ENCODE measurements at regions not wholly inside any gene's neighbourhood (a gene's known extent, or its start where the extent isn't known, plus 50 kb on each side); places are given as distances from the start of the nearest gene placed in this dataset.
"Not testable (repeated sequence)": the region's sequence is repeated elsewhere in the genome, so short reads cannot be mapped to it uniquely, and the experiment has no call there.

GRCh38 chr21:15119486-15119885 lies 54.7 kb upstream of the NRIP1 start:
- peaks cover 4% of the 10 kb centered on the region for H3K4me1 ChIP-seq (ENCODE audit: control insufficient read depth, insufficient read depth, low read length)
- no peak overlapping the region for H3K4me3 ChIP-seq (ENCODE audit: low read length)
- no peak for DNase-seq
- H3K27me3 ChIP-seq (ENCODE audit: control insufficient read depth, insufficient read depth, low read length): no peaks in the 10 kb centered on the region
- H3K9me3 ChIP-seq (ENCODE audit: control insufficient read depth, low read depth, low read length): no peaks in the 10 kb centered on the region
- H3K36me3 ChIP-seq (ENCODE audit: control insufficient read depth, insufficient read depth, low read length): no peaks in the 10 kb centered on the region
- WGBS (ENCODE audit: insufficient coverage, low lambda C conversion rate): no CpG with 5 or more reads among the region's 3 CpGs
- H3K27ac ChIP-seq (ENCODE audit: low read length): no peak overlapping the region

GRCh38 chr21:15121097-15121654 lies 56.4 kb upstream of the NRIP1 start:
- Histone ChIP-seq H3K27me3 (ENCODE audit: control insufficient read depth, insufficient read depth, low read length) (no peaks in the 10 kb centered on the region), H3K4me1 (ENCODE audit: control insufficient read depth, insufficient read depth, low read length) (peaks cover 4% of the 10 kb centered on the region), H3K9me3 (ENCODE audit: control insufficient read depth, low read depth, low read length) (no peaks in the 10 kb centered on the region), H3K36me3 (ENCODE audit: control insufficient read depth, insufficient read depth, low read length) (no peaks in the 10 kb centered on the region), H3K4me3 (ENCODE audit: low read length) (no peak overlapping the region), H3K27ac (ENCODE audit: low read length) (no peak overlapping the region)
- WGBS (ENCODE audit: insufficient coverage, low lambda C conversion rate): 73% methylated on average over 3 of the region's 5 CpGs
- no peak for DNase-seq

- Histone ChIP-seq H3K36me3 (ENCODE audit: control insufficient read depth, insufficient read depth, low read length) (no peaks in the 10 kb centered on the region), H3K4me1 (ENCODE audit: control insufficient read depth, insufficient read depth, low read length) (peaks cover 4% of the 10 kb centered on the region), H3K27ac (ENCODE audit: low read length) (no peak overlapping the region), H3K27me3 (ENCODE audit: control insufficient read depth, insufficient read depth, low read length) (no peaks in the 10 kb centered on the region), H3K9me3 (ENCODE audit: control insufficient read depth, low read depth, low read length) (no peaks in the 10 kb centered on the region), H3K4me3 (ENCODE audit: low read length) (no peak overlapping the region)
- WGBS (ENCODE audit: insufficient coverage, low lambda C conversion rate): no CpG with 5 or more reads among the region's 3 CpGs
- peak in 1 of 2 donors; percentile 42 for DNase-seq
Observed at GRCh38 chr21:15121655-15122120, 56.9 kb upstream of the NRIP1 start.

GRCh38 chr21:15122241-15122640 lies 57.4 kb upstream of the NRIP1 start:
- H3K4me1 ChIP-seq (ENCODE audit: control insufficient read depth, insufficient read depth, low read length): peaks cover 4% of the 10 kb centered on the region
- no peaks in the 10 kb centered on the region for H3K36me3 ChIP-seq (ENCODE audit: control insufficient read depth, insufficient read depth, low read length)
- no peak for DNase-seq
- no peak overlapping the region for H3K4me3 ChIP-seq (ENCODE audit: low read length)
- H3K27ac ChIP-seq (ENCODE audit: low read length): no peak overlapping the region
- H3K27me3 ChIP-seq (ENCODE audit: control insufficient read depth, insufficient read depth, low read length): no peaks in the 10 kb centered on the region
- H3K9me3 ChIP-seq (ENCODE audit: control insufficient read depth, low read depth, low read length): no peaks in the 10 kb centered on the region
- 72% methylated on average over 2 of the region's 4 CpGs for WGBS (ENCODE audit: insufficient coverage, low lambda C conversion rate)

DNA sequence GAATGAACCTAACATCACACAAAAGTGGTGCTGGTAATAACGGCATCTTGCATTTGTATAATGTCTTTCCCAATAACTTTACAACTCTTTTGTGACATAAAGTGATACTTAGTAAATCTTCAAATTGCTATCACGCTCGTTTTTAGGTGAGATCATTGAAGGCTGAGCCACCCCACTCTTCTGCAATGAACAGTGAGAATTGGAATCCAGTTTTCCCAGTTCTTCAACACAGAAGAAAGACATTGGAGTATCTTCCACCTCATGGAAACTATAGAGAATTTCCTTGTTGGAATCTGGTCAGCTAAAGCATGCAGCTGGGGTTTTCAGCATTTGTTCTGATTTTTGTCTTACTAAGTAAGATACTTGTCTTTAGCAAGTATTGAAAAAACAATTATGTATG lies 59.9 kb upstream of the NRIP1 start:
- Histone ChIP-seq H3K4me3 (ENCODE audit: low read length) (no peak overlapping the region), H3K27ac (ENCODE audit: low read length) (no peak overlapping the region), H3K4me1 (ENCODE audit: control insufficient read depth, insufficient read depth, low read length) (peaks cover 4% of the 10 kb centered on the region), H3K27me3 (ENCODE audit: control insufficient read depth, insufficient read depth, low read length) (no peaks in the 10 kb centered on the region), H3K36me3 (ENCODE audit: control insufficient read depth, insufficient read depth, low read length) (no peaks in the 10 kb centered on the region), H3K9me3 (ENCODE audit: control insufficient read depth, low read depth, low read length) (no peaks in the 10 kb centered on the region)
- no CpG with 5 or more reads among the region's 3 CpGs for WGBS (ENCODE audit: insufficient coverage, low lambda C conversion rate)
- DNase-seq: no peak

DNA sequence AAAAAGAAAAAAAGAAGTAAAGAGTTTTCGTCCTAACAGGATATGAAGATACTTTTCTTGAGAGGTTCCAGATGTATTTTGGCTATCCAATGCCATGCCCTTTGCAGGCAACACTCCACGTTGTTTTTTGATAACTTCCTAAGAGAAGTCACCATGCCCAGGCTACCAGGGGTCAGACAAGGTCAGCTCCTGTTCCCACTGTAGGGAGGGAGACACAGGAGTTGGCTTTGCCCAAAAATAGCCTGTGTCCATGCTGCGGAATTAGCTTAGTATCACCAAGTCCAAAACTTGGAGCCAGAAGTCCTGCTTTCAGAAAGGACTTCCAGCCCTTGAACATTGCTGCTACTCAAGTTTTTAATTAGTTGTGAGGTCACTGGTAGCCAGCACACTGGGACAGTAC lies 62.1 kb upstream of the NRIP1 start:
- no peak overlapping the region for H3K27ac ChIP-seq (ENCODE audit: low read length)
- H3K4me1 ChIP-seq (ENCODE audit: control insufficient read depth, insufficient read depth, low read length): no peaks in the 10 kb centered on the region
- H3K9me3 ChIP-seq (ENCODE audit: control insufficient read depth, low read depth, low read length): no peaks in the 10 kb centered on the region
- no peaks in the 10 kb centered on the region for H3K36me3 ChIP-seq (ENCODE audit: control insufficient read depth, insufficient read depth, low read length)
- no CpG with 5 or more reads among the region's 3 CpGs for WGBS (ENCODE audit: insufficient coverage, low lambda C conversion rate)
- no peak for DNase-seq
- no peak overlapping the region for H3K4me3 ChIP-seq (ENCODE audit: low read length)
- no peaks in the 10 kb centered on the region for H3K27me3 ChIP-seq (ENCODE audit: control insufficient read depth, insufficient read depth, low read length)

DNA sequence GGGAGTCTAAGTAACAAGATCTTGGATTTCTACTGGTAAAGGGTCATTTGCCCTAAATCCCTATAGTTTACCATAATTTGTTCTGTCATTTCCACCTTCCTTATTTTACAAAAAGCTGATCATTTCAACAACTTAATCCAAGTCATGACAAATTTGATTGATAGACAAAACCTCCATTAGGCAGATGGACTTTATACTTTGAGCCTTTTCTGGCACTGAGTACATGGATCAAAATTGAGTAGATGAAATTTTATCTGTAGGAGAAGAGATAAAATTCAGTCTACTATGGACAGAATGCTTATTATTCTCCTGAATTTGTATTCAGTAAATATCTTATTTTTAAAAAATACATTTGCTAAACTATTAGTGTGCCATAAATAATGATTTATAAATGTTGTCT lies 62.6 kb upstream of the NRIP1 start:
- no peaks in the 10 kb centered on the region for H3K4me1 ChIP-seq (ENCODE audit: control insufficient read depth, insufficient read depth, low read length)
- H3K27me3 ChIP-seq (ENCODE audit: control insufficient read depth, insufficient read depth, low read length): no peaks in the 10 kb centered on the region
- no peaks in the 10 kb centered on the region for H3K36me3 ChIP-seq (ENCODE audit: control insufficient read depth, insufficient read depth, low read length)
- no peak overlapping the region for H3K4me3 ChIP-seq (ENCODE audit: low read length)
- no peak for DNase-seq
- no peaks in the 10 kb centered on the region for H3K9me3 ChIP-seq (ENCODE audit: control insufficient read depth, low read depth, low read length)
- no peak overlapping the region for H3K27ac ChIP-seq (ENCODE audit: low read length)

DNA sequence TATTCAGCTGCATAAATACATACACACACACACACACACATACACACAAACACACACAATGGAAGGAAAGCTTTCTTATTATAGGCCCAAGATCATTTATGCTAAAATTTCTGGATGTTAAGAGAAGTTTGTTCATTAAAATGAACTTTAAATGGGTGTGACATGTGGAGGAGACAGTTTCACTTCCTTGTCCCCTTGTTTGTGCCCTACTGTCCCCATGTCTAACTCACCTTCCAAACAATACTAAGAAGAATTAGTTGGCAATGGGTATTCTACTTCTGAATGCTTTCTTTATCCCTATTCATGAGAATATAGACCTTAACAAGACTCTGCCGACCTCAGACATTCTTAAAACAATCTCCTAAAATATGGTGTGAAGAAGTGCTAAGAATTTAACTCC lies 63.5 kb upstream of the NRIP1 start:
- H3K27ac ChIP-seq (ENCODE audit: low read length): no peak overlapping the region
- H3K4me1 ChIP-seq (ENCODE audit: control insufficient read depth, insufficient read depth, low read length): no peaks in the 10 kb centered on the region
- no peak overlapping the region for H3K4me3 ChIP-seq (ENCODE audit: low read length)
- H3K27me3 ChIP-seq (ENCODE audit: control insufficient read depth, insufficient read depth, low read length): no peaks in the 10 kb centered on the region
- no peaks in the 10 kb centered on the region for H3K36me3 ChIP-seq (ENCODE audit: control insufficient read depth, insufficient read depth, low read length)
- no peak for DNase-seq
- H3K9me3 ChIP-seq (ENCODE audit: control insufficient read depth, low read depth, low read length): no peaks in the 10 kb centered on the region
- WGBS (ENCODE audit: insufficient coverage, low lambda C conversion rate): no CpG with 5 or more reads among the region's 1 CpG

GRCh38 chr21:15128714-15129113 lies 63.9 kb upstream of the NRIP1 start:
- not testable (repeated sequence) for H3K9me3 ChIP-seq (ENCODE audit: control insufficient read depth, low read depth, low read length); H3K36me3 ChIP-seq (ENCODE audit: control insufficient read depth, insufficient read depth, low read length); H3K4me3 ChIP-seq (ENCODE audit: low read length); H3K4me1 ChIP-seq (ENCODE audit: control insufficient read depth, insufficient read depth, low read length); DNase-seq; H3K27me3 ChIP-seq (ENCODE audit: control insufficient read depth, insufficient read depth, low read length); H3K27ac ChIP-seq (ENCODE audit: low read length)

DNA sequence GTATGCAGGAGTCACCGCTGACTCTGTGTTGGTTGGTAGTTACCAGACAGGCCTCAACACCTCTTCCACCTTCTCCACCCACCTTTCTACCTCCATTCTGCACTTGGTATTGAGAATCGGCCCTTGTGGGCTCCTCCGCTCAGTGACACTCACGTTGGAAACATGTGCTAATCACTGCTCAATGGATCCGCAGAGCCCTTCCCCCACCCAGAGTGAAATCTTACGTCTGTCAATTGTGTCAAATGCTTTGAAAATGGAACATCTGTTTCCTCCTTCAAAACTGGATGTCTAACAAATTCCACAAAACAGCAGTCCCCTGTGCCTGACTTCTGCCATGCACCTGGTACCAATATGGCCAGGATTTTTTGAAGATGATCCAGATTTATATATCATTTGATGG lies 65.5 kb upstream of the NRIP1 start:
- no peaks in the 10 kb centered on the region for H3K9me3 ChIP-seq (ENCODE audit: control insufficient read depth, low read depth, low read length)
- H3K27me3 ChIP-seq (ENCODE audit: control insufficient read depth, insufficient read depth, low read length): no peaks in the 10 kb centered on the region
- H3K4me1 ChIP-seq (ENCODE audit: control insufficient read depth, insufficient read depth, low read length): no peaks in the 10 kb centered on the region
- H3K4me3 ChIP-seq (ENCODE audit: low read length): no peak overlapping the region
- no peaks in the 10 kb centered on the region for H3K36me3 ChIP-seq (ENCODE audit: control insufficient read depth, insufficient read depth, low read length)
- DNase-seq: no peak
- 61% methylated on average over 3 of the region's 6 CpGs for WGBS (ENCODE audit: insufficient coverage, low lambda C conversion rate)
- no peak overlapping the region for H3K27ac ChIP-seq (ENCODE audit: low read length)

DNA sequence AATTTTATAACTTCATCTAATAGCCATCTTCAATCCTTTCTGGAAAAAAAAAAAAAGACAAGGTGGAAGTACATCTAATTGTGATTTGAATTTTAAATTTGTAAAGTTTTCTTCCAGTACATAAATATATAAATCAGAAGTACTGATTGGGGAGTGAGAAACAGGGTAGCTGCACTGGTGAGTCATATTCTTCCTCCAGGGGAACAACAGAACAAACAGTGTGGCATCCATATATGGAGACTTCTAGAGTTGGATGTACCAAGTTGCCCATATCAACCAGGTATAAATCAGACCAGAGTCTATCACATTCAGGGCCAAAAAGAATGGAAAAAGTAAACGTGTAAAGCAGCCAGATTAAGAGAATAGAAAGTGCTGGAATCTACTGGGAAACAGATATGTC lies 66.0 kb upstream of the NRIP1 start:
- Histone ChIP-seq H3K27me3 (ENCODE audit: control insufficient read depth, insufficient read depth, low read length) (no peaks in the 10 kb centered on the region), H3K9me3 (ENCODE audit: control insufficient read depth, low read depth, low read length) (no peaks in the 10 kb centered on the region), H3K4me3 (ENCODE audit: low read length) (no peak overlapping the region), H3K27ac (ENCODE audit: low read length) (no peak overlapping the region), H3K4me1 (ENCODE audit: control insufficient read depth, insufficient read depth, low read length) (no peaks in the 10 kb centered on the region), H3K36me3 (ENCODE audit: control insufficient read depth, insufficient read depth, low read length) (no peaks in the 10 kb centered on the region)
- no peak for DNase-seq
- WGBS (ENCODE audit: insufficient coverage, low lambda C conversion rate): 83% methylated on average over 1 of the region's 1 CpG
